ENCODE measurements at regions not wholly inside any gene's neighbourhood (a gene's known extent, or its start where the extent isn't known, plus 50 kb on each side); places are given as distances from the start of the nearest gene placed in this dataset.

- Histone ChIP-seq H3K27me3 (ENCODE audit: control insufficient read depth in 1 of 2, insufficient read depth in 1 of 2, low read length in 2 of 2) (no peaks in the 10 kb centered on the region), H3K4me2 (ENCODE audit: low read length, poor library complexity, severe bottlenecking) (no peak overlapping the region), H3K23ac (ENCODE audit: low read length in 2 of 2) (no peak overlapping the region), H3K27ac (ENCODE audit: low read length, poor library complexity, severe bottlenecking) (no peak overlapping the region), H3K4ac (ENCODE audit: low read depth in 1 of 2, low read length in 2 of 2) (no peak overlapping the region), H2BK120ac (ENCODE audit: low read depth, low read length) (no peak overlapping the region), H3K9me3 (ENCODE audit: control insufficient read depth, low read length) (no peaks in the 10 kb centered on the region), H3K18ac (ENCODE audit: low read depth in 1 of 2, low read length in 2 of 2) (no peak overlapping the region), H4K91ac (ENCODE audit: low read length) (no peak overlapping the region), H3K14ac (ENCODE audit: low read length in 2 of 2) (no peak overlapping the region), H3K4me1 (ENCODE audit: control insufficient read depth, insufficient read depth, low read depth, low read length) (no peaks in the 10 kb centered on the region), H2AFZ (ENCODE audit: low read depth, low read length) (no peak overlapping the region), H3K4me3 (ENCODE audit: insufficient read depth in 1 of 2, low read depth in 1 of 2, low read length in 2 of 2) (no peak overlapping the region), H3K36me3 (ENCODE audit: control insufficient read depth in 1 of 2, insufficient read depth in 2 of 2, low read depth in 1 of 2, low read length in 2 of 2) (no peaks in the 10 kb centered on the region), H3K79me1 (replicated peaks; ENCODE audit: low read length, poor library complexity, severe bottlenecking) (no peaks in the 10 kb centered on the region), H2BK12ac (ENCODE audit: low read length in 2 of 2) (no peak overlapping the region), H2BK15ac (ENCODE audit: low read depth, poor library complexity, severe bottlenecking) (no peak overlapping the region), H2BK5ac (ENCODE audit: low read depth, low read length, poor library complexity, severe bottlenecking) (no peak overlapping the region), H2AK5ac (ENCODE audit: low read length, severe bottlenecking) (no peak overlapping the region), H4K8ac (ENCODE audit: low read length) (no peak overlapping the region), H3K9ac (ENCODE audit: low read length) (peak overlapping the region; percentile 60)
- WGBS = 46% methylated on average over 2 of the region's 2 CpGs
- peak; percentile 25 for DNase-seq
Measured at GRCh38 chr14:30180219-30180618, 252.6 kb upstream of the PRKD1 start.

DNA sequence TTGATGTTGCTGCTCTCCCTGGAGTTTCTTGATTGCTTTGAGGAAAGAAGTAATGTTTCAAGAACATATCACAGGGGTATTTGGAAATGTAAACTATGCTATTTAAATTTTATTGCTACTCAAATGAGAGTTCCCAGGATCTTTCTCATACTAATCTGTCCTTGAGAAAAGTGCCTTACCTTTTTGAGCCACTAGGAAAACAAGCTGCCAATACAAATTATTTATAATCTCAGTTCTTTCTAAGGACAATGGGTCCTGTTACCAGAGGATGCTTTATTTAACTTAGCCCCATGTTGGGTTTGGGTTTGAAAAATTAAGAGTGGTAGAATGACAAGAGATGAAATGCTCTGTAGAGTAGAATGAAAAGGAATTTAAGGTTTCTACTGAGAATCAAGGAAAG lies 258.2 kb upstream of the PRKD1 start:
- Histone ChIP-seq H3K18ac (ENCODE audit: low read depth in 1 of 2, low read length in 2 of 2) (no peak overlapping the region), H3K23ac (ENCODE audit: low read length in 2 of 2) (no peak overlapping the region), H3K36me3 (ENCODE audit: control insufficient read depth in 1 of 2, insufficient read depth in 2 of 2, low read depth in 1 of 2, low read length in 2 of 2) (no peaks in the 10 kb centered on the region), H2BK12ac (ENCODE audit: low read length in 2 of 2) (no peak overlapping the region), H3K79me1 (replicated peaks; ENCODE audit: low read length, poor library complexity, severe bottlenecking) (no peaks in the 10 kb centered on the region), H3K9me3 (ENCODE audit: control insufficient read depth, low read length) (no peaks in the 10 kb centered on the region), H3K14ac (ENCODE audit: low read length in 2 of 2) (no peak overlapping the region), H3K9ac (ENCODE audit: low read length) (no peak overlapping the region), H3K27ac (ENCODE audit: low read length, poor library complexity, severe bottlenecking) (no peak overlapping the region), H3K27me3 (ENCODE audit: control insufficient read depth in 1 of 2, insufficient read depth in 1 of 2, low read length in 2 of 2) (no peaks in the 10 kb centered on the region), H4K91ac (ENCODE audit: low read length) (no peak overlapping the region), H3K4me2 (ENCODE audit: low read length, poor library complexity, severe bottlenecking) (no peak overlapping the region), H2BK5ac (ENCODE audit: low read depth, low read length, poor library complexity, severe bottlenecking) (no peak overlapping the region), H2AK5ac (ENCODE audit: low read length, severe bottlenecking) (no peak overlapping the region), H2AFZ (ENCODE audit: low read depth, low read length) (no peak overlapping the region), H4K8ac (ENCODE audit: low read length) (no peak overlapping the region), H3K4ac (ENCODE audit: low read depth in 1 of 2, low read length in 2 of 2) (no peak overlapping the region), H2BK15ac (ENCODE audit: low read depth, poor library complexity, severe bottlenecking) (no peak overlapping the region), H2BK120ac (ENCODE audit: low read depth, low read length) (no peak overlapping the region), H3K4me1 (ENCODE audit: control insufficient read depth, insufficient read depth, low read depth, low read length) (no peaks in the 10 kb centered on the region), H3K4me3 (ENCODE audit: insufficient read depth in 1 of 2, low read depth in 1 of 2, low read length in 2 of 2) (no peak overlapping the region)
- DNase-seq = no peak

- H3K14ac ChIP-seq (ENCODE audit: low read length in 2 of 2) = no peak overlapping the region
- H3K27me3 ChIP-seq (ENCODE audit: control insufficient read depth in 1 of 2, insufficient read depth in 1 of 2, low read length in 2 of 2) = no peaks in the 10 kb centered on the region
- no peak overlapping the region for H3K18ac ChIP-seq (ENCODE audit: low read depth in 1 of 2, low read length in 2 of 2)
- H2BK12ac ChIP-seq (ENCODE audit: low read length in 2 of 2) = no peak overlapping the region
- H3K23ac ChIP-seq (ENCODE audit: low read length in 2 of 2) = no peak overlapping the region
- no peak overlapping the region for H2AFZ ChIP-seq (ENCODE audit: low read depth, low read length)
- H4K8ac ChIP-seq (ENCODE audit: low read length) = no peak overlapping the region
- no peak overlapping the region for H3K27ac ChIP-seq (ENCODE audit: low read length, poor library complexity, severe bottlenecking)
- H3K36me3 ChIP-seq (ENCODE audit: control insufficient read depth in 1 of 2, insufficient read depth in 2 of 2, low read depth in 1 of 2, low read length in 2 of 2) = no peaks in the 10 kb centered on the region
- no peak overlapping the region for H3K4me2 ChIP-seq (ENCODE audit: low read length, poor library complexity, severe bottlenecking)
- H3K79me1 ChIP-seq (replicated peaks; ENCODE audit: low read length, poor library complexity, severe bottlenecking) = no peaks in the 10 kb centered on the region
- no CpG with 5 or more reads among the region's 2 CpGs for WGBS
- no peaks in the 10 kb centered on the region for H3K4me1 ChIP-seq (ENCODE audit: control insufficient read depth, insufficient read depth, low read depth, low read length)
- no peak overlapping the region for H2AK5ac ChIP-seq (ENCODE audit: low read length, severe bottlenecking)
- no peak for DNase-seq
- no peak overlapping the region for H2BK5ac ChIP-seq (ENCODE audit: low read depth, low read length, poor library complexity, severe bottlenecking)
- H3K9me3 ChIP-seq (ENCODE audit: control insufficient read depth, low read length) = no peaks in the 10 kb centered on the region
- no peak overlapping the region for H3K9ac ChIP-seq (ENCODE audit: low read length)
- H3K4me3 ChIP-seq (ENCODE audit: insufficient read depth in 1 of 2, low read depth in 1 of 2, low read length in 2 of 2) = no peak overlapping the region
- H2BK15ac ChIP-seq (ENCODE audit: low read depth, poor library complexity, severe bottlenecking) = no peak overlapping the region
- H3K4ac ChIP-seq (ENCODE audit: low read depth in 1 of 2, low read length in 2 of 2) = no peak overlapping the region
- H4K91ac ChIP-seq (ENCODE audit: low read length) = no peak overlapping the region
- H2BK120ac ChIP-seq (ENCODE audit: low read depth, low read length) = no peak overlapping the region
Measured at GRCh38 chr14:30191639-30192279, 264.1 kb upstream of the PRKD1 start.

GRCh38 chr14:30193101-30193500 lies 265.5 kb upstream of the PRKD1 start:
- H2AFZ ChIP-seq (ENCODE audit: low read depth, low read length) = no peak overlapping the region
- no peak overlapping the region for H3K27ac ChIP-seq (ENCODE audit: low read length, poor library complexity, severe bottlenecking)
- H3K4ac ChIP-seq (ENCODE audit: low read depth in 1 of 2, low read length in 2 of 2) = no peak overlapping the region
- H3K79me1 ChIP-seq (replicated peaks; ENCODE audit: low read length, poor library complexity, severe bottlenecking) = no peaks in the 10 kb centered on the region
- 92% methylated on average over 4 of the region's 4 CpGs for WGBS
- no peak overlapping the region for H2BK15ac ChIP-seq (ENCODE audit: low read depth, poor library complexity, severe bottlenecking)
- no peak overlapping the region for H2BK5ac ChIP-seq (ENCODE audit: low read depth, low read length, poor library complexity, severe bottlenecking)
- H3K4me2 ChIP-seq (ENCODE audit: low read length, poor library complexity, severe bottlenecking) = no peak overlapping the region
- no peak overlapping the region for H3K14ac ChIP-seq (ENCODE audit: low read length in 2 of 2)
- no peaks in the 10 kb centered on the region for H3K36me3 ChIP-seq (ENCODE audit: control insufficient read depth in 1 of 2, insufficient read depth in 2 of 2, low read depth in 1 of 2, low read length in 2 of 2)
- peaks cover 2% of the 10 kb centered on the region for H3K9me3 ChIP-seq (ENCODE audit: control insufficient read depth, low read length)
- H3K23ac ChIP-seq (ENCODE audit: low read length in 2 of 2) = no peak overlapping the region
- DNase-seq = no peak
- H2AK5ac ChIP-seq (ENCODE audit: low read length, severe bottlenecking) = no peak overlapping the region
- no peak overlapping the region for H3K18ac ChIP-seq (ENCODE audit: low read depth in 1 of 2, low read length in 2 of 2)
- H2BK120ac ChIP-seq (ENCODE audit: low read depth, low read length) = no peak overlapping the region
- H4K8ac ChIP-seq (ENCODE audit: low read length) = no peak overlapping the region
- H4K91ac ChIP-seq (ENCODE audit: low read length) = no peak overlapping the region
- H2BK12ac ChIP-seq (ENCODE audit: low read length in 2 of 2) = no peak overlapping the region
- H3K9ac ChIP-seq (ENCODE audit: low read length) = peak overlapping the region; percentile 85
- no peaks in the 10 kb centered on the region for H3K27me3 ChIP-seq (ENCODE audit: control insufficient read depth in 1 of 2, insufficient read depth in 1 of 2, low read length in 2 of 2)
- no peaks in the 10 kb centered on the region for H3K4me1 ChIP-seq (ENCODE audit: control insufficient read depth, insufficient read depth, low read depth, low read length)
- H3K4me3 ChIP-seq (ENCODE audit: insufficient read depth in 1 of 2, low read depth in 1 of 2, low read length in 2 of 2) = no peak overlapping the region
